NCI-H2196 treated with DMSO at 0.1 percent for 48 hours (cell line): ENCODE measurements at regions not wholly inside any gene's neighbourhood (a gene's known extent, or its start where the extent isn't known, plus 50 kb on each side); places are given as distances from the start of the nearest gene placed in this dataset.

Experiments used
- DNase-seq: peaks from one replicate; lab custom pipeline; 2025; ENCODE audit not compliant: unreplicated experiment; lab: John Stamatoyannopoulos, UW

DNA sequence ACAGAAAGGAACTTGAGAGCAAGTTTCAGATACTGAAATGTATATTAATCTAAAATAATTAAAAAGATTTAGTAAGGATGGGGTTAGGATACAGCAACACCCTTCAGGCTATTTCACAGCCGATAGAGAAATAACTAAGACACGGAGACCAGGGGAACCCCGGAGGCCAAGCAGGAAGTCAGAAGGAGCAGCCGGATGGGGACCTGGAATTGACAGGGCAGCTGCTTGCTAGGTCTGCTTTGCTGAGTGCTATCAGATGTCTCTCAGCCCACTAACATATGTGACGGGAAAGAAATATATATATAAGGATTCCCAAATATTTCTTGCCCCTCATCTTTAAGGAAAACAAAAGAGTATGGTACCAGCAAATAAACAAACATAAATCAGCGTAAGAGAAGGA, 154.1 kb upstream of the CDH5 start:
- DNase-seq: no peak

DNA sequence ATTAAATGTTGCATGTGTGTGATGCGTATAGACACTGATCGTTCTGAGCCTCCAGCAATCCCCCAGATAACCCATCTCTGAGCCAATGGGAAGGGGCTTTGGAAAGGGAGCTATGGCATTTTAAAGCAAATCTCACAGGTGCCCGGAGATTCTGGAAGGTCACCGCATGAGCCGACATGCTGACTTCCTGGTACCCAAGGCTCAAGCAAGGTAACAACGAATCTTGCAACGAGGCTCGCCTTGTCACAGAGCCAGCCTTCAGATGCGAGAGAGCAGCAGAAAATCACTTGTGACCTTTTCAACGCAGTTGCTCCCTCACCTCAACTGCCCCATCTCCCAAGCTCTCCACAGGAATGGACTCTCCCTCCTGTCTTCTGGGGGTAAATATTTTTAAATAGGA, 154.8 kb upstream of the CDH5 start:
- DNase-seq: no peak

DNA sequence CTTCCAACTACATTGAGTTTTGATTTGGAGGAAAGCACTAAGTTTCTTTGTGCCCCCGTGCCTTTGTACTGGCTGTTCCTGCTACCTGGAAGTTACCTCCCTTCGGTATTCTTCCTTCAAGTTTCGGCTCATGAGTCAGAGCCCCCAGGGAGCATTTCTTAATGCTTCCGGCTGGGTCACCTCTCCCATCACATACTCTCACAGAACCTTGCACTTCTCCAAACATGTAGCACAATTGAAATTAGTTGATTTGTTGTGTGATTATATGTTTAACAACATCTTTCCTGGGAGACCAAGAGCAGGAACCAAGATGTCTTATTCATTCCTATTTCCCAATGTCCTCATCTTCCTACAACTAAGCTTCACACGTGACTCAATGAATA, 158.6 kb upstream of the CDH5 start:
- DNase-seq: no peak

DNA sequence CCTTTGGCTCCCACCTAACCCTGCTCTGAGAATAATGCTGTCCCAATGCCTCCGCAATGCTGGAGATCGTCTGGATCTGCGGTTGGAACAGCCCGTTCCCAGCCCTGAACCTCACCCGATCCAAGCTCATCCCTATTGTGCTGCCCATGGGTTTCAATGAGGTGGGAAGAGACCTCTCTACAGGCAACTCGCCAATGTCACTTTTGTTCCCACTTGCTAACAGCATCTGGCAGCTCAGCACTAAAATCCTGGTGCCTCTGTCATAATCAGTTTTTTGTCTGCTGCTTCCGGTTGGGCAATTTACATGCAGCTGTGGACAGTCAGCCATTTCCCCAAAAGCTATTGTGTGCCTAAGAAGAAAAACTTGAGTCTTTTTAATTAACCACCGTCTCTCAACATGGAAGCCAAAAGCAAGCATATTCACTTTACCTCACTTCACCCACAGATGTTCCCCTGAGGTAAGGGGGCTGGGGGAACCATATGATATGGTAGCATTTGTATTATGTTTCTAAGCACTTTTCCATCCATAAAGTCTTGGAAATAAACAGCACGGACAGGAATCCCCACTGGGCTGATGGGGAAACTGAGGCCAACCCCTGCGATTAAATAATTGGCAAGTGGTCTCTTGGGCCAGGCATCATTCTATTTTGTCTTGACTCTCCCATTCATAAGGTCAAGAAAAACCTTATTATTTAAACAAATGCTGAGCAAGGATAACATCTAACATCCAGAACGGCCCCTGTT, 159.2 kb upstream of the CDH5 start:
- no peak for DNase-seq

DNA sequence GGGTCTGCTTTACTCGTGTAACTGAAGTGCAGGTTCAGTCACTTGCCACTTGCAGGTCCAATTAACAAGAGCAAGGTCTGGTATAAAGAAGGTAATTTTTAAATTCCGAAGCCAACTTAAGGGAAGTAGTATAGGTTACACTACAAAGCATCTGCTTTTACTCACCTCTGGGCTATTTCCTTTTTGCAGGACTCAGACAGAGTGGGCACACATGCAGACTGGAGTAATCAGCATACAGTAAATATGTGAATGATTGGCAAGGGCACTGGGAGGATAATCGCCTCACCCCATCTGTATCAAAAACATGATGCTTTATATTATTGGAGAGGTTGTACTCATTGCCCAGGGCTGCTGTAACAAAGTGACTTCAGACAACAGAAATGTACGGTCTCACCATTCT, 160.1 kb upstream of the CDH5 start:
- no peak for DNase-seq

DNA sequence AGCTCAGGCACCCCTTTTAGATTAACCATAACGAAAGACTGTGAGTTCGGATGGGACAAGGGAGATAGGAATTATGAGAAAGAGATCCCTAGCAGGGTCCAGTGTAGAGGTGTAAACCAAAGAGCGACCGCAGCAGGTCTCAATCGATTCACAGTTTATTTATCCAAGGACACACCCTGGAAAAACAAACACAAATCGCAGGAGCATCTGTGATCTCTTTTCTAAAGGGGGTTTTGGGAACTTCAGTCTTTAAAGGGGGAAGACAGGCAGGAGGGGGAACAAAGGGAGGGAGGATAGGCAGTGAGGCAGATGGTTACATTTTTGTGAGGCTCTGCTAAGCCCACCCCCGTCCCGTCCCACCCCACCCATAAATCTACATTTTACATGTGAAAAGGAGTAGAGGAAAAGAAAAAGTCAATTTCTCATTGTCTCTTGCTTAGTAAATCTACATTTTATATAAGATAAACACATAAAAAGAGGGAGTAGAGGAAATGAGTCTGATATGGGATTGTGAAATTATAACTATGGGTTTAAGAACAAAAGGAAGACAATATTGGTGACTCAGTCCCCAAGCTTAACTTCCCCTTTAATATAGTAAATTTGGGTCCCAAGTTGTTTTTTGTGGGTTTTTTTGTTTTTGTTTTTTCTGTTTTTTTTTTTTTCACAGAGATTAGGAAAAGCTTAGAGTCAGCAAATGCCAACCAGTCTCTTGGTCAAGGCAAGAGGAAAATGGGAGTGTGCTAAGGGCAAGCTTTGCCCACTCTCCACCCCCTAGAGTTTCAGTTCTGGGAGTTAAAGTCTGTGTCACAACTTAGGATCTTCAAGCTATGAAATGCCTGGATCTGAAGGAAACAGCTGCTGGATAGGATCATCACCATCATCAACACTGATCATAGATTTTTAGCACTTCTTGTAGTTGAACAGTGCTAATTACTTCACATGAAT, 160.9 kb upstream of the CDH5 start:
- DNase-seq: no peak

DNA sequence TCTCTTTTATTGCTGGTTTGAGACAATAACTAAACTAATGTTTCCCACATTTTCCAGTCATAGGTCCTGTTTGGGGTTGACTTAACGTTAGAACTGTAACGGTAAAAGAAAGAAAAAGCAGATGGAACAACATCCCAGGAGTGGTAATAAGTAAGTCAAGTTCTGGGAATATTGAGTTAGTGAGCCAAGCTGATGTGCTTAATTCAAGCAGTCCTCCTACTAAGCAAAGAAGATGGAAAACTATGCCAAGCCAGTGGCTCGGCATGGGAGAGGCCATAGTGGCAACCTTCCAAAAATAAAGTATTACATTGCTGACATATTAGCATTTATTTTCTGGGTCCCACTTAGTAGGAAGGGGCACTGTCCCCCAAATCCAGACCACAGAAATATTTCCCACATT, 161.7 kb upstream of the CDH5 start:
- no peak for DNase-seq

DNA sequence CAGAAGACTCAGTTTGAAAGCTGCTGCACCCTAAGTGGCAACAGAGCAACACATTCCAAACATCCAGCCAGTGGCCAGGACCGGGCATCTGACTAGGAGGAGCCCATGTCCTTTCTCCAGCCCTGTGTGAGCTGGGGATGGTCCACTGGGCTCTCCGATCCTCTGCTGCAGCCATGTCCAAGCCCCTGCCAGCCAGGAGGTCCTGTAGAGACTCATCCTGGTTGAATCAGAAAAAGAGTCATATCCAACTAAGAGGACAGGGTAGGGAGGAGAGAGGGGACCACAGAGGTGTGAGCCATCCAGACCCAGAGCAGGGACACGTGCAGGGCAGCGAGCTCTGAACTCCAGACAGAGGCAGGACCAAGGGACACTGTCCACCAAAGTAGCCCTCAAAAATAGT, 163.0 kb upstream of the CDH5 start:
- no peak for DNase-seq

DNA sequence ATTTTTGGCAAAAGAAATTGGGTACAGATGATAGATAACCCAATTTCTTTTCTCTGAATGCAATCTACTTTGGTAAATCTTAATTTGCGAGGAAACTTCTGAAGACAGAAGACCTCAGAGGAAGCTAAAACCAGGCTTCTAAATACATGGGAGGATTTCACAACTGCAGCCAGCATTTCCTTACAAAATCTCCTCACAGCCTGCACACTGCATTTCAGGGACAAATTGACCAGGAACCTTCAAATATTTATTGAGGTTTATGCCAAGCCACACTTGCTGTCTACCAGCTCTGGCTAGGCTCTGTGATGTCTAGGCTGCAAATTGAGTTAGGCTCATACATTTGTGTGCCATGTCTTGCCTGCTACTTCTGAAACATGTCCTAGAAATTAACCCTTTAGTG, 167.3 kb upstream of the CDH5 start:
- no peak for DNase-seq

DNA sequence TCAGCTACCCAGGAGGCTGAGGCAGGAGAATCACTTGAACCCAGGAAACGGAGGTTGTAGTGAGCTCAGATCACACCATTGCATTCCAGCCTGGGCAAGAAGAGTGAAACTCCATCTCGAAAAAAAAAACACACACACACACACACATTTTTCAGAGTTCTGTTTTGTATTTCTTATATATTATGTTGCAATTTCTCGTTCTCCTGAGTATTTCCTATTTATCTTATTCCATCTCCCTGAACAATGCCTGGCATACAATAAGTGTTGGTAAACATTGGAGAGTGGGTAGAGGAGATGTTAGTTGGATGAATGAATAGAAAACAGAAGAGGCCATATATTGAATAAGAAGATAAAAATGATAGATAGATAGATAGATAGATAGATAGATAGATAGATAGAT, 167.8 kb upstream of the CDH5 start:
- DNase-seq: no peak

DNA sequence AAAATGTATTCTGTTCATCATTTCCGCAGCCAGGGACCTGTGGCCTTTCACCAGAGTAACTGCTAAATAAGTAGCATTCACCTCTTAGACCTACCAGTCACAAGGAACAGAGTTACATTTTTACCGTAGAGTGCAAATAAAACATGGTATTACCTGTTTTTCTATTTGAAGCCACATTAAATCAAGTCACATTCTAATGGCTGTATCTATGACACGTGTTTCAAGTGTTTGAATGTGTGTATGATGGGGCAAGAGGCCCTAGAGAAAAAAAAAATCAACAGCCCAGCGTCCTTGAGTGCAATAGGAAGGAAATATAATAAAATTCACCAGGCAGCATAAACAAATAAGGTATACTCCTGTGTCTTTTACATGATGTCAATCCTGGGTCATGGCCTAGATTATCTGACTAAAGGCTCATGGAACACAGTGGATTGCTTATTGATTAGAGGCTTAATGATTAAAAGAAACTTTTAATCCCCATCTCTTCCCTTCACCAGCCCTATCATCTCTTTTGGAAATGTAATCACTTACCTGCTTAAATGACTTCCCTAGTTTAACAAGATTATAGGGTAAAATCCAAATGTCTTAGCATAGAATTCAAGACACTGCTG, 168.7 kb upstream of the CDH5 start:
- no peak for DNase-seq

DNA sequence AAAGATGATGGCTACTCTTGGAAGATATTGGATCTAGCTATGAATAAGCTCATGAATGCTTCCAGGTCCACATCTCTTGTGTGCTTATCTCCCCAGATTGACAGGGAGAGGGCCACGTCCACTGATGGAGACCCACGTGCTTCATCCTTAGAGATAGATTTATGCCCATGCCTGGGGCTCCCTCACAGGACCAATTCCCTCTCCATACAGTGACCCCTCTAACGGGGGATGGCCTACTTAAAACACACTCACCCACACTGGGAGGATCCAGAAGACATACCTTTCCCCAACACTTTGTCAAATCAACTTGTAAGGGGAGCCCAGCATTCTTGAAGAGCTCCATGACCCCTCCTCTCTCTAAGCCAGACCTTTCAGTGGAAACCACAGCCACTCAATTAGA, 169.7 kb upstream of the CDH5 start:
- DNase-seq: no peak

DNA sequence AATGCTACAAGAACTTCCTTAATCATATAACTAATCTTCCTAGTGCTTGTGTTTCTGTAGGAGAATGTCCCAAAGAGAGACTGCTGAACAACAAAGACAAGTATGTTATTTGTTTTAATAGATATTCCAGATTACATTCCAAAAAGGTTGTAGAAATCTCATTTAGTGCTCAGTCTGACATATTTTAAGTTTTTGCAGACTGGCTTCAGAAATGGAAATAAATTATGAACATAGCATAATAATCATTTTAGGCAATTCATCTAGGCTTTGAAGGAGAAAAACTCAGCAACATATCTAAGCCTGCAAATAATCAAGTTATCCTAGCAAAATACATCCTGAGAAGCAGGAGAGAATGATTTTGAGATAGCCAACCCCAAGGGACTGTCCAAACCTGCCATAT, 171.6 kb upstream of the CDH5 start:
- no peak for DNase-seq

DNA sequence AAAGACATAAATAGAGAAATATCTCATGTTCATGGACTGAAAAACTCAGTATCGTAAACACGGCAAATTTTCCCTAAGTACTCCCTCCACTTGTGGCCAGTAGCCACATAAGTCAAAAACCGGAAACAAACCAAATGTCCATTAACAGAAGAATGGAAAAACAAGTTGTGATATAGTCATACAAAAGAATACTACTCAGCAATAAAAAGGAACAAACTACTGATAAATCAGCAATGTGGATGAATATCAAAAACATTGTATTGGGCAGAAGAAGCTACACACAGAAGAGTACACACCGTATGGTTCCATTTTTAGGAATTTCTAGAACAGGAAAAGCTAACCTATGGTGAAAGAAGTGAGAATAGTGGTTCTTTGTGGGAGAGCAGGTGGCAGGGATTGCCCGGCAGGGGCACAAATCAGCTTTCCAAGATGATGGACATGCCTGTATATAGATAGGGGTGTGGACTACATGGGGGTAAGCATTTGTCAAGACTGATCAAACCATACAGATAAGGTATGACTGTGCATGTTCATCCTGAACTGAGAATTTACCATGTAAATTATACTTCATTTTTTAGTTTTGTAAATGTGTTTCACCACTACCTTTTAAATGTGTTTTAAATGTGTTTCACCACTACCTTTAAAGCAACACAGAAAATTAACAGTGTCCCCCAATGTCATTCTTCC, 172.8 kb upstream of the CDH5 start:
- no peak for DNase-seq

DNA sequence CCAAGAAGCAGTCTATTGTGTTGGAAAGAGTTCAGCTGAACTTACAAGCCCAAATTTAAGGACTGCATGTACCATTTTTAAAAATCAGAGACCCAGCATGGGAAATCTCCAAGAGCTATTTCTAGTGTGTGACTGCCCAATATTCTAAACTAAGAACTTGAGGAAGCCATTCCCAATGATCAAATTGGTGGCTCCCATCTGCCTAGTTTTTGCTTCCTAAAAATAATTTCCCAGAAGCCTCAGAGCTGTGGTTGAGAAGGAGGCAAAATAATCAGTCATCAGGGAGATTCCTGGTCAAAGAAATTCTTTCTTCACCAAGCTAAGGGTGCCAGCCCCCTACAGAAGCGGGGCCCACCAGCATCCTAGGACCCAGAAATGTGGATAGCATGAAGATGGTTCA, 176.1 kb upstream of the CDH5 start:
- no peak for DNase-seq

DNA sequence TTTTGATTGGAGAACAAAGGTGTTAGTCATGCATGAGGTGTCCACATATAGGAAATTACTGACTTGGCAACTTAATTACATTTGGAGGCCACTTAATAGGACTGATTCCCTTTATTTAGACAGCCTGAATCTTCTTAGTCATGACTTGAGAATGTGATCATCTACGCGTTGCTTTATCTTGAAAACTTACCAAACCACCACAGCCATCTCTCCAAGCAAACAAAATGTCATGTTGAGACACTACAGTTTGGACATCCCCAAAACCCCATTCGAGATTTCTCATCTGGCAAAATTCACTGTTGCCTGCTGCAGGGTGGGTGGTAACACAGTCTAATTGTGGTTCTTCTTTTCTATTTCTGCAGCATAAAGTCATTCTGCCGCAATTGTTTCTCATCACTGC, 176.5 kb upstream of the CDH5 start:
- DNase-seq: no peak

DNA sequence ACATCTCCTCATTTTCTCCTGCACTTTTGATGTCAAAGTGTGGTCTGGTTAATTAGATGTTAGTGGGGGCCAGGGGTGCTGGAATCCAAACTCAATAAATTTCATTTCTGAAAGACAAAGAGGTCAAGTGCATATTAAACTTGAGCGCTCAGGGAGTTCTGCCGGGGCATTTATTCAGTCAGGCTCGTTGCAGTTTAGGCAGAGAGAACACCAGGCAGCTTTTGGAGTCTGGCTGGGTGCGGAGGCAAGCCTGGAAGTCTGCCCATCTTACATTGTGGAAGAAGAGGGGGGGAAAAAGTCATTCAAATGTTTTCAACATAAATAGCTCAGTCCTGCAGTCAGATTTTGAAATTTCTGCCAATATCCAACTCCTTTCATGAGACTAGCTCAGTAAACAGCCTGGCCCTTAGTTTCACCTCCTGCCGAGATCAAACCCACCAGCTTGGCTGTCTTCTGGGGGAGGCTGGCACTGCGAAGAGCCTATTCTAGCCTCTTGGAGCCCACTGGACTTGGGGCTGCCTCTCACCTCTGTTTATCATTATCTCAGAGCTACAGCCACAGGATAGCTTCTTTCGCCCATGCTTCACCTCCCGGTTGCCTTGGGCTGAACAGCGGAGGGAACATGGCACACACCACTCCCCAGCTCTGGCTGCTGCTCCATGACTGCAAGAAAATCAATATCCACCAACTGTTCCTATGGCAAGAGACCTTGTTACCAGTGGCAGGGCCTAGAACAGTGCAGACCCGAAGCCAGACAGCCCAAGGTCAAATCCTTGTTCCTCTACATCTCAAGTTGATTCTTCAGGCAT, 177.4 kb upstream of the CDH5 start:
- DNase-seq: no peak

DNA sequence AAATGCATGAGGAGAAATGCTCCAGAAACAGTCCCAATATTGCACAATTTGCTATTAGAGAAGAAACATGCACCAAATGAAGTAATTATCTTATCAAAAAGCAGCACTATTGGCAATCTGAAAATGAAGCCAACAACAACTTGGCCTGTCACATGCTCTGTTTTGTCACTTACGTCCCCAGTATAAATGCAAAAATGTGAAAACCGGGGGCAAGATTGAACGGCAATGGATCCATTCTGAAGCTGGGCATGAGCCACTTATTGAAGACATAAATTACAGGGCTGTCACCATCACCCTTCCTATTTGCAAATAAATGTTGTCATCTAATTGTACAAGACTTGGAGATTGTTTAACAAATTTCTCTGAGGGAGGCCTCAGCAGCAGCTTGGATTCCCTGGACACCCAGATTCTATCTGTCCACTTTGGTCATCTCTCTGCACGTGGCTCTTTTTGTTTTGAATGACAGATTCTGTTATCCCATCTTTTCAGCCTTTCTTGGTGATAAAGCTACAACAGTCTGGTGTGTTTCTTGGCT, 180.2 kb upstream of the CDH5 start:
- no peak for DNase-seq

DNA sequence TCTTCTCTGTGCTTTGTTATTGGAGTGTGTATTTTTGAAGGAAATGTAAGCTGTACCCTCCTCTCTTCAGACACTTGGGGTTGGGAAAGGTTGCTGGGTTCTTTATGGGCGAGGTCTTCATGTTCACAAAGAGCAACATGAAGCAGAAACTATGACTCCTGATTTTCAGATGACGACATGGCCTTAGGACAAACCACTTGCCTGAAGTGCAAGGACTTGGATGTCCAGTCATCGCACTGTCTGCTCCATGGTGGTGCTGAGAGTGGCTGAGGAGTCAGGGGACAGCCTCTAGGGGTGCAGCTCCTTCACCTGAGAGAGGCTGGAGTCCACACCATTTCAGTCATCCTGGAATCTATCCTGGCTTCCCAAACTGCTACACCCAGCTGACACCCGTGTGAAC, 183.9 kb upstream of the CDH5 start:
- no peak for DNase-seq

DNA sequence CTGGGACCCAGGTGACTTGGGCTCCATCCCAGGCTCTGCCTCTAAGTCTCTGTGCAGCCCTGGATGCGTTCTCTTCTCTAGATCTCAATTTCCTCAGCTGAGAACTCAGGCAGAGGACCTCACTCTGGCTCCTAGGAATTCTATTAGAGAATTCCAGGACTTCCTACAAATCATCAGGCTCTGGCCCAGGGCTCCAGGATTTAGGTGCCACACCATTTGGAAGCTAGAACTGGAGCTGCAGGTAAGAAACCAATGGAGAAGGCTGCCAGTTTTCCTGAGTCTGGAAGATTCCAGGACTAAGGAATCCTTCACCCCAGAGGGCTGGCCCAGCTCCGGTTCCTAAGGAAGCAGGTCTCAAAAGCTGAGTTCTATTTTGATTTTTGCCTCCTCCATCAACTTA, 189.8 kb upstream of the CDH5 start:
- DNase-seq: no peak
